ENCODE measurements at regions not wholly inside any gene's neighbourhood (a gene's known extent, or its start where the extent isn't known, plus 50 kb on each side); places are given as distances from the start of the nearest gene placed in this dataset.

DNA sequence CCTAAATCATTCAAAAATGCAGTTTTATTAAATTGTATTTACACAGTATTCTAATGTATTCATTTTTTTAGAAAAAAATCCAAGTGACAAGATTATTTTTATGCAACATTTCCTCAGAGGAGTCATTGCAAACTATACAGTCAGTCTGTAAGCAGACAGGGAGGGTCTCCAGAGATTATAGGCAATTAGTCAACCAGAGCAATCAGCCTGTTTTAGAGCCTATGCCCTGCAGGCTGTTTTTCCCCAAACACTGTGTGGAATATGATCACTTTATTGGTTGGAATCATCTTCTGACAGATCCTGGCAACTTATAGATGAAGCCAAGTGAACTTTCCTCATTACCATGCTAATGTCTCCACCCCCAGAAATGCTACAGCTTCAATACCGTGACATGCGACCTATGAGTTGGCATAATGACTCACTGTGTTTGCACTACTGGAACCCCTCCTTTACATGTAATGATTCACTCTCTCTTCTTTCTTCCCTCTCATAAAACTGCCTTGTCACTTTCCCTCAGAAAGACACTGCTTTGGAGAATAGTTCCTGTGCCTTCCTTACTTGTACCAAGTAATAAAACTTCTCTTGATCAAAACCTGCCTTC is 577.7 kb upstream of the FTMT start:
- TF ChIP-seq GATA3 (IDR thresholded peaks at IDR 0.05; ENCODE audit: low read depth, low read length) (no peak), GATA2 (IDR thresholded peaks at IDR 0.05; ENCODE audit: low read depth, low read length) (no peak)

DNA sequence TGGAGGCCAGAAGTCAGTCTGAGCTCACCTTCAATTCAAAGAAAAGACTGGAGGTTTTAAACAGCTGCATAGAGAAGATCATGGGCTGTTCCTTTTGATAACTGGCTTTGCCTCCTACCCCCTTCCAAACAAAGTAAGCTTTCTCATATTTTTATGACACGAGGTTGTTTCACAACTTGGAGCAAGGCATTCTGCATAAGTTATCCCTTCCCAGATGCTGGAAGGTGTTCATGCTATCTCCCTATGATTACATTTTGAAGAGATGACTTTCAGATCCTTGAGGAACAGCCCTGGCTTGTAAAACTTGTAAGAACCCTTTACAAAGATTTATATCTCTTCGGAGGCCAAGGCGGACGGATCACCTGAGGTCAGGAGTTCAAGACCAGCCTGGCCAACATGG is 571.9 kb upstream of the FTMT start:
- no peak for TF ChIP-seq GATA2 (IDR thresholded peaks at IDR 0.05; ENCODE audit: low read depth, low read length)
- TF ChIP-seq GATA3 (IDR thresholded peaks at IDR 0.05; ENCODE audit: low read depth, low read length) = no peak

- no peak for TF ChIP-seq GATA2 (IDR thresholded peaks at IDR 0.05; ENCODE audit: low read depth, low read length)
Measured at GRCh38 chr5:121285801-121286521, 565.7 kb upstream of the FTMT start.

GRCh38 chr5:121288781-121289180 is 562.9 kb upstream of the FTMT start:
- no peak for TF ChIP-seq GATA2 (IDR thresholded peaks at IDR 0.05; ENCODE audit: low read depth, low read length)
- no peak for TF ChIP-seq GATA3 (IDR thresholded peaks at IDR 0.05; ENCODE audit: low read depth, low read length)

DNA sequence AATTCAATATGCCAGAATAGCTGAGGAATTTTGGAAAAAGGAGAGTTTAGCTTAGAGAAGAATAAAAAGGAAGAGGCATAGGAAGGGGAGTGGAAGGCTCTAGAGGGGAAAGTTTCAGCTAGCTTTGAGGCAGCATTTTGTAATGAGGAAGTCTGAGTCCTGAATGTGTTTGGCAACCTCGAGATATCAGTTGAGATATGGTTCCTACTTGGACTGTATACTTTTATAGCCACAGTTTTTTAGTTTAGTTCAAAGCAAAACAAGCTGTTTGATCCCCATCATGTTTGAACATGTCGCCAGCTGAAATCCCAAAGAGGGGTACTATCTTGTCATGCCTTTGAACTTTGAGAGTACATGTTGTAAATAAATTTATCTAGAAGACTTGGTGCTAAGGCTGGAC is 559.0 kb upstream of the FTMT start:
- TF ChIP-seq GATA3 (IDR thresholded peaks at IDR 0.05; ENCODE audit: low read depth, low read length) = no peak
- no peak for TF ChIP-seq GATA2 (IDR thresholded peaks at IDR 0.05; ENCODE audit: low read depth, low read length)

DNA sequence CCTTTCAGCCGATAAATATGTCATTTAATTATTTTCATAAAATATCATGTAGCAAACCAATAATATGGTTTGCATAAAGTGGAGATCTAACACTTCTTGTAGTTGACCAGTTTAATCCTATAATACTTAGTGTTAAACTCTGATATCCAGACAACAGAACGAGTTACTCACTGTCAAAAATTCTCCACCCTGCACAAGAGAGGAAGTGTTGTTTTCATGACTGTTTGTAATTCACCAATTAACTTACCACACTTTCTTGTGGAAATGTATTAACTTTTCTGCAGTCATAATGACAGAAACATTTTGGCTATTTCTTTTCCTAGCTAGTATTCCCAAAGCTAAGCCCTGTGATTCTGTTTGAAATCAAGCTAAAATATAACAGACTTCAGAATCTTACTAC is 555.3 kb upstream of the FTMT start:
- TF ChIP-seq GATA2 (IDR thresholded peaks at IDR 0.05; ENCODE audit: low read depth, low read length) (no peak), GATA3 (IDR thresholded peaks at IDR 0.05; ENCODE audit: low read depth, low read length) (no peak)

DNA sequence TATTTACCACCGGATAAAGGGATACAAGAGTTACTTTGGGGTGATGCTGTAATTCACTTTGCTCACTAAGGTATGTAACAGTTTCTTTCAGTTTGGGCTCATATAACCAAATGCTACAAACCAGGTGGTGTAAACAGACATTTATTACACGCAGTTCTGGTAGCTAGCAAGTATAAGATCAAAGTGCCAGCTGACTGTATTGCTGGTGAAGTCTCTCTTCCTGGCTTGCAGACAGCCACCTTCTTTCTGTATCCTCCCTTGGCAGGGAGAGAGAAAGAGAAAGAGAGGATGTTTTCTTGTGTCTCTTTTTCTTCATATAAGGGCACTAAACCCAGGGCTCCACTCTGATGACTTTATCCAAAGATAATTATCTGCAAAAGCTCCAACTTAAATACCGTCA is 552.5 kb upstream of the FTMT start:
- TF ChIP-seq GATA3 (IDR thresholded peaks at IDR 0.05; ENCODE audit: low read depth, low read length) (no peak), GATA2 (IDR thresholded peaks at IDR 0.05; ENCODE audit: low read depth, low read length) (no peak)

- TF ChIP-seq GATA2 (IDR thresholded peaks at IDR 0.05; ENCODE audit: low read depth, low read length) = no peak
- TF ChIP-seq GATA3 (IDR thresholded peaks at IDR 0.05; ENCODE audit: low read depth, low read length) = no peak
Measured at GRCh38 chr5:121304838-121305237, 546.8 kb upstream of the FTMT start.

DNA sequence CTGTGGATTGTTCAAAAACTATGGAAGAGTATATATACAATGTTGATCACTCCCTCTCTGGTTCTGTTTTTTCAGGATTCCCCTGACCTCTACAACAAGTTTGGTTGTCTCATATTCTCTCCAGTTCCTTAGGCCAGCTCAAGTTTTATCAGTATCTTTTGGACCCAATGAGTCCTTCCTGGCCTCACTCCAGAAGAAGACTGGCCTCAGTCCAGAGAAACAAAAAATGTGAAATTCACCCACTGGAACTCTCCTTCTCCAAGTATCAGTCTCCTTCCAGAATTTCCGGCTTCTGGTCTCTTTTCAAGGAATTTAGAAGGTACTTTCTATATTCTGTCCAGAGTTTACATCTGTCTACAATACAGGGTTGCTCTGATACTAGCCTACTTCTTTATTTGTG is 537.8 kb upstream of the FTMT start:
- TF ChIP-seq GATA3 (IDR thresholded peaks at IDR 0.05; ENCODE audit: low read depth, low read length) (no peak), GATA2 (IDR thresholded peaks at IDR 0.05; ENCODE audit: low read depth, low read length) (no peak)

GRCh38 chr5:121315786-121316185 is 535.9 kb upstream of the FTMT start:
- TF ChIP-seq GATA2 (IDR thresholded peaks at IDR 0.05; ENCODE audit: low read depth, low read length) (no peak), GATA3 (IDR thresholded peaks at IDR 0.05; ENCODE audit: low read depth, low read length) (no peak)

- TF ChIP-seq GATA3 (IDR thresholded peaks at IDR 0.05; ENCODE audit: low read depth, low read length) = no peak
- TF ChIP-seq GATA2 (IDR thresholded peaks at IDR 0.05; ENCODE audit: low read depth, low read length) = no peak
Measured at GRCh38 chr5:121319292-121319691, 532.4 kb upstream of the FTMT start.

DNA sequence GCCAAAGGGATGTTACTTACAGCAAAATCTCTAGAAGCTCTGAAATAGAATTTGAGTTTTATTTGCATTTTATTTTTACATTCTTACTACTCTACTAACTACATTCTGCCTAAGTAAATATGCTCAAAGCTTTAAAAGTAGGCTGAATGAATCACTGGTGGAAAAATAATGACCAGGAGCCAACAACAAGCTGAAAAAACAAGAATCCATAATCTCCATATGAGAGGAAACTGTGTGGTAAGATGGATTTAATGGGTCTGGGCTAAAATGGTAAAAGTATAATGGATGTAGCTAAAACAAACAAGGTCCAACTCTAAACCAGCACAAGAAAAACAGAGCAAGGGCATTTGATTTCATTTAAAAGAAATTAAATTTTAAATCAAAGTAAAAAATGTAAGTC is 525.8 kb upstream of the FTMT start:
- TF ChIP-seq GATA3 (IDR thresholded peaks at IDR 0.05; ENCODE audit: low read depth, low read length) = no peak
- no peak for TF ChIP-seq GATA2 (IDR thresholded peaks at IDR 0.05; ENCODE audit: low read depth, low read length)

DNA sequence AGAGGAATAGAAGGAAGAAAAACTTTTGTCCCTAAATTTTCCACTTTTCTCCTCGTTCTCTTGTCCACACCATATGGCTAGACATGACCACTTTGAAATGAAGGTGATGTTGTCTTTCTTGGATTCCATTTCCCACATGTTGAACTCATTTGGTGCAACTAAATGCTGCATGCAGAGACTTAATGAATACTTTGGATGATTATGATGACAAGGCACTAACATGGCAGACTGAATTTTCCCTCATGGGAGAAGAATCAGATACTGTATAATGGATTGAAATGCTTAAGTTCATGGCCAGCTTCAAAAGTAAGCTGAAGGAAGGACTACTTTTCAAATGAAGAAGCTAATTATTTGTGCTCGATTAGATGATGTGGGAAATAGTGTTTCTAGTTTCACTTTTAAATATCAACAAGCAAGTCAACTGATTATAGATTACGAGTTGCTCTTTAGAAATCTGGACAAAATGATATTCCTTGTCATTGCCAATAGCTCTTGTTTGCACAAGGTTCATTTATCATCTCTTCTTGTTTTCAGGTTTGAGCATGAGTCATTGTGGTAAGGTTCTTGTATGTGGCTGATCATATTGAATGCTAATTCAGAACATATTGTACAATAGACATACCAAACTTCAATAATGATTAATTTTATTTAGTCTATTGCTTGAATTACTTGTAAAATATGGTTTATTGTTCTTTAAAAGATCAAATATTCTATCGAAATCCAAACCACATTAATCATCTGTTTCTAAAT is 501.3 kb upstream of the FTMT start:
- no peak for TF ChIP-seq GATA2 (IDR thresholded peaks at IDR 0.05; ENCODE audit: low read depth, low read length)
- no peak for TF ChIP-seq GATA3 (IDR thresholded peaks at IDR 0.05; ENCODE audit: low read depth, low read length)

- TF ChIP-seq GATA2 (IDR thresholded peaks at IDR 0.05; ENCODE audit: low read depth, low read length) (no peak), GATA3 (IDR thresholded peaks at IDR 0.05; ENCODE audit: low read depth, low read length) (no peak)
Measured at GRCh38 chr5:121366515-121366914, 485.2 kb upstream of the FTMT start.

DNA sequence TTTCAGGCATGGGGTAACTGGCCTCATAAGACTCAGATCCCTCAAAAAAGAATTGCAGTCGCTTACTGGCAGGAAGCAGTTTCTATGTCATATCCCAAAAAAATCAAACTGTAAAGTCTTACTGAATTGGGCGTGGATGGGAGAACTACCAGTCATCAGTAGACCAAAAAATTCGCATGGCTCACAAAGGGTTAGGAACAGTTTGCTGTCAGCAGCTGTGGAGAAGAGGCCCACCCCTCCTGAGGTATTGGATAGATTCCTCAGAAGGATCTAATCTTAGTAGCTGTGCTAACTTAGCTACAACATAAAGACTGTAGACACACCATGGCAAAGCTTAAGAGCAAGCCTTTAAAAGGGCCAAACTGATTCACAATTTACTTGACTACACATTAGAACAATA is 478.3 kb upstream of the FTMT start:
- TF ChIP-seq GATA3 (IDR thresholded peaks at IDR 0.05; ENCODE audit: low read depth, low read length) (no peak), GATA2 (IDR thresholded peaks at IDR 0.05; ENCODE audit: low read depth, low read length) (no peak)

Data from SH-SY5Y (cell line).